IMR-90 (cell line): ENCODE measurements at regions not wholly inside any gene's neighbourhood (a gene's known extent, or its start where the extent isn't known, plus 50 kb on each side); places are given as distances from the start of the nearest gene placed in this dataset.

ENCODE experiments used
- ELK1 ChIP-seq: fragments of 150-350 bp; IDR thresholded peaks from 2 replicates; pipeline ENCODE4 v1.6.1; 2016; ENCODE audit warnings: low read depth, mild to moderate bottlenecking, low read length, moderate library complexity, borderline replicate concordance
- FOS ChIP-seq: fragments of 150-350 bp; IDR thresholded peaks from 2 replicates; pipeline ENCODE4 v1.6.1; 2016; ENCODE audit warnings: low read depth, low read length
- NFE2L2 ChIP-seq: fragments of 150-350 bp; IDR thresholded peaks from 2 replicates; pipeline ENCODE4 v1.6.1; 2016; ENCODE audit warnings: low read depth, mild to moderate bottlenecking, low read length
- POLR2A ChIP-seq: IDR thresholded peaks from 2 replicates; pipeline ENCODE4 v1.6.1; 2012; ENCODE audit warnings: mild to moderate bottlenecking, low read depth, low read length
- USF2 ChIP-seq: fragments of 150-350 bp; IDR thresholded peaks from 2 replicates; pipeline ENCODE4 v1.6.1; 2017; ENCODE audit warnings: mild to moderate bottlenecking, antibody characterized with exemption, low read length, low read depth
- TF ChIP-seq, protein P1 (sequence below): conservative IDR thresholded peaks from 2 replicates; pipeline ENCODE4 v1.5.1; 2012; ENCODE audit warnings: mild to moderate bottlenecking, low read depth, low read length, improper control_type of control experiment

- TF ChIP-seq, protein P1, sequence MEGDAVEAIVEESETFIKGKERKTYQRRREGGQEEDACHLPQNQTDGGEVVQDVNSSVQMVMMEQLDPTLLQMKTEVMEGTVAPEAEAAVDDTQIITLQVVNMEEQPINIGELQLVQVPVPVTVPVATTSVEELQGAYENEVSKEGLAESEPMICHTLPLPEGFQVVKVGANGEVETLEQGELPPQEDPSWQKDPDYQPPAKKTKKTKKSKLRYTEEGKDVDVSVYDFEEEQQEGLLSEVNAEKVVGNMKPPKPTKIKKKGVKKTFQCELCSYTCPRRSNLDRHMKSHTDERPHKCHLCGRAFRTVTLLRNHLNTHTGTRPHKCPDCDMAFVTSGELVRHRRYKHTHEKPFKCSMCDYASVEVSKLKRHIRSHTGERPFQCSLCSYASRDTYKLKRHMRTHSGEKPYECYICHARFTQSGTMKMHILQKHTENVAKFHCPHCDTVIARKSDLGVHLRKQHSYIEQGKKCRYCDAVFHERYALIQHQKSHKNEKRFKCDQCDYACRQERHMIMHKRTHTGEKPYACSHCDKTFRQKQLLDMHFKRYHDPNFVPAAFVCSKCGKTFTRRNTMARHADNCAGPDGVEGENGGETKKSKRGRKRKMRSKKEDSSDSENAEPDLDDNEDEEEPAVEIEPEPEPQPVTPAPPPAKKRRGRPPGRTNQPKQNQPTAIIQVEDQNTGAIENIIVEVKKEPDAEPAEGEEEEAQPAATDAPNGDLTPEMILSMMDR: no peak
- TF ChIP-seq USF2 (no peak), POLR2A (no peak), FOS (no peak), ELK1 (no peak), NFE2L2 (no peak)
These were observed 711.1 kb upstream of the SEL1L start for GRCh38 chr14:82244791-82245190.
